Type B pancreatic cell (in vitro differentiated cells): ENCODE measurements at regions not wholly inside any gene's neighbourhood (a gene's known extent, or its start where the extent isn't known, plus 50 kb on each side); places are given as distances from the start of the nearest gene placed in this dataset.

Experiments
- DNase-seq: peaks from one replicate; pipeline ENCODE4 v3.0.0; 2021; ENCODE audit warnings: mixed read lengths; ENCODE audit not compliant: unreplicated experiment; ENCODE audit errors: extremely low spot score
- H3K27ac Mint-ChIP-seq: 2 replicates; pipeline ENCODE4 v1.8.0; 2021; ENCODE audit warnings: mild to moderate bottlenecking, mixed read lengths
- H3K27me3 Mint-ChIP-seq: 2 replicates; pipeline ENCODE4 v1.8.0; 2021; ENCODE audit warnings: mixed read lengths
- H3K36me3 Mint-ChIP-seq: 2 replicates; pipeline ENCODE4 v1.8.0; 2021; ENCODE audit warnings: mixed read lengths
- H3K4me1 Mint-ChIP-seq: one replicate; pipeline ENCODE4 v1.8.0; 2021; ENCODE audit warnings: mixed read lengths; ENCODE audit not compliant: unreplicated experiment
- H3K4me3 Mint-ChIP-seq: 2 replicates; pipeline ENCODE4 v1.8.0; 2021; ENCODE audit warnings: mild to moderate bottlenecking, mixed read lengths
- H3K9me3 Mint-ChIP-seq: 2 replicates; pipeline ENCODE4 v1.8.0; 2021; ENCODE audit warnings: mixed read lengths
- CTCF ChIP-seq: fragments of 200-600 bp; sonication (generic); conservative IDR thresholded peaks from 2 replicates; pipeline ENCODE4 v1.5.0; 2021; ENCODE audit warnings: antibody characterized with exemption, mild to moderate bottlenecking

- H3K27me3 Mint-ChIP-seq: no peaks in the 10 kb centered on the region
- no peak for TF ChIP-seq CTCF
- no peak for DNase-seq
- H3K4me1 Mint-ChIP-seq: no peaks in the 10 kb centered on the region
- H3K4me3 Mint-ChIP-seq: no peak overlapping the region
- no peaks in the 10 kb centered on the region for H3K9me3 Mint-ChIP-seq
- H3K36me3 Mint-ChIP-seq: no peaks in the 10 kb centered on the region
- no peak overlapping the region for H3K27ac Mint-ChIP-seq
Observed at GRCh38 chr15:45904019-45904418, 269.2 kb downstream of the SQOR start.

DNA sequence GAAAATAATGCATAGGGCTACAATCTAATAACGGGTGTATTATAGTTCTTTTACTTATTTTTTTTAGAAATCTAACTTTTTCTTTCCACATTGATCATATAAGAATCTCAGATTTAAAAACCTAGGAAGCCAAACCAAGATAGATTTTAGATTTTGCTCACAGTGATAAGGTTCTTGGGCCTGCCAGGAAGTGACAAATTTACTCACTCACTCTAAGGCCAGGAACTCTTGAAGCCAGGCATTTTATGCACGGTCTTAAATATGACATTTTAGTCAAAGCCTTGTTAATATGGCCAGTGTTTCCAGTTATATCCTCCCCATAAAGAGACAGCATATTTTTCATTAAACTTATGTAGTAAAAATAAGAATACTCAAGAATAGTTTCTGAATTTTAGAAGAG, 271.4 kb downstream of the SQOR start:
- H3K27ac Mint-ChIP-seq: no peak overlapping the region
- no peak for DNase-seq
- H3K4me1 Mint-ChIP-seq: no peaks in the 10 kb centered on the region
- H3K4me3 Mint-ChIP-seq: no peak overlapping the region
- no peak for TF ChIP-seq CTCF
- no peaks in the 10 kb centered on the region for H3K36me3 Mint-ChIP-seq
- no peaks in the 10 kb centered on the region for H3K9me3 Mint-ChIP-seq
- no peaks in the 10 kb centered on the region for H3K27me3 Mint-ChIP-seq

DNA sequence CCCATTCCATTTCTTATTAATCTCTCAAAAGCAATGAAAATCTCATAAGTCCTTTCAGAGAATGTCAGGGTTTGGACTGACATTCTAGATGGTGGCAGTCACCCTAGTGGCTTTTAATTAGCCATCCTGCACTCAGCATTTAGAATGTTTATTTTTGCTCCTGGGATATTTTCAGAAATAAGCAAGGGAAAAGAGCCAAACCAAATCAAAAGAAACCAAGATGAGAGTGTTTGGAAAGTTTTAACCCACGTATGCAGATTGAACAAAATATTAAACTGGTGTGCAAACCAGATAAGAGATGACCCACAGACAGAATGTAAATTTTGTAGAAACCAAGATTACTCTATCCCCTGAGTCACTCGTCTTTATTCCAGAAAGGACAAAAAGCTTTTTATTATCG, 275.8 kb downstream of the SQOR start:
- TF ChIP-seq CTCF: no peak
- Mint-ChIP-seq H3K4me3 (no peak overlapping the region), H3K36me3 (no peaks in the 10 kb centered on the region), H3K27me3 (no peaks in the 10 kb centered on the region), H3K9me3 (no peaks in the 10 kb centered on the region), H3K27ac (no peak overlapping the region), H3K4me1 (no peaks in the 10 kb centered on the region)
- no peak for DNase-seq

DNA sequence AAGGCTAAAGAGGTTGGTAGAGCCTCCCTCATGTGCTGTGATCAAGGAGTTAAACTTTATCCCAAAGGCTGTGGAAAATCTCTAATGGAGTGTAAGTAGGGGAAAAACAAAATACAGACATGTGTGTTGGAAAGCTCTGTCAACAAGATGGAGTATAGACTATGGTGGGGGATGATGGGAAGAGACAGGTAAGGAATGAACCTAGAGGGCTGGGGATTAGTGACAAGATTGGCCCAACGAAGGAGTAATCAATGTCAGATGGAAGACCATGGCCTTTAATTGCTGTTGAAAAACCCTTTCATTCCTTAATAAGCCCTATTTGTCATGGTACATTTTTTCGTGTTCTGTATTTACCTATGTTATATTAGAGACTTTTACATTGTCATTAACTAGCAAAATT, 278.6 kb downstream of the SQOR start:
- Mint-ChIP-seq H3K9me3 (no peaks in the 10 kb centered on the region), H3K36me3 (no peaks in the 10 kb centered on the region), H3K4me3 (no peak overlapping the region), H3K27ac (no peak overlapping the region), H3K27me3 (no peaks in the 10 kb centered on the region), H3K4me1 (no peaks in the 10 kb centered on the region)
- no peak for DNase-seq
- TF ChIP-seq CTCF: no peak

DNA sequence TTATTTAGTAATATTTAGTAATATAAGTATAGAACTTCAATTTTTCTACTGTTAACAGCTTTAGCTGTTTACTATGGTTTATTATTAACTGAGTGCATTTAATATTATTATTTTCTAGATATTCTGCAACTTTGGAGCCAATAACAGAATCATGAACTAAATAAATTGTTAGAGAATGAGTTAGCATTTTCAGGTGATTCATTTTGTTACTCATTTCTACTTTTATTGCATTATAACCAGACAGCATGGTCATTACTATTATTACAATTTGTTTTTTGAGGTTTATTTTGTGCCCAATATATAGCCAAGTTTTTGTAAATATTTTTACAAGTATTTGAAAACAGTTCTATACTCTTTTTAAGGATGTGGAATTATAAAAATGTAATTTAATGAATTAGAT, 279.6 kb downstream of the SQOR start:
- no peak for TF ChIP-seq CTCF
- no peaks in the 10 kb centered on the region for H3K36me3 Mint-ChIP-seq
- H3K9me3 Mint-ChIP-seq: no peaks in the 10 kb centered on the region
- H3K27ac Mint-ChIP-seq: no peak overlapping the region
- H3K4me3 Mint-ChIP-seq: no peak overlapping the region
- no peak for DNase-seq
- no peaks in the 10 kb centered on the region for H3K4me1 Mint-ChIP-seq
- no peaks in the 10 kb centered on the region for H3K27me3 Mint-ChIP-seq

- no peak overlapping the region for H3K27ac Mint-ChIP-seq
- H3K36me3 Mint-ChIP-seq: no peaks in the 10 kb centered on the region
- H3K4me3 Mint-ChIP-seq: no peak overlapping the region
- H3K27me3 Mint-ChIP-seq: no peaks in the 10 kb centered on the region
- peaks cover 5% of the 10 kb centered on the region for H3K9me3 Mint-ChIP-seq
- no peak for DNase-seq
- no peak for TF ChIP-seq CTCF
- H3K4me1 Mint-ChIP-seq: no peaks in the 10 kb centered on the region
Observed at GRCh38 chr15:45918839-45919238, 284.0 kb downstream of the SQOR start.
